ENCODE measurements at regions not wholly inside any gene's neighbourhood (a gene's known extent, or its start where the extent isn't known, plus 50 kb on each side); places are given as distances from the start of the nearest gene placed in this dataset.

DNA sequence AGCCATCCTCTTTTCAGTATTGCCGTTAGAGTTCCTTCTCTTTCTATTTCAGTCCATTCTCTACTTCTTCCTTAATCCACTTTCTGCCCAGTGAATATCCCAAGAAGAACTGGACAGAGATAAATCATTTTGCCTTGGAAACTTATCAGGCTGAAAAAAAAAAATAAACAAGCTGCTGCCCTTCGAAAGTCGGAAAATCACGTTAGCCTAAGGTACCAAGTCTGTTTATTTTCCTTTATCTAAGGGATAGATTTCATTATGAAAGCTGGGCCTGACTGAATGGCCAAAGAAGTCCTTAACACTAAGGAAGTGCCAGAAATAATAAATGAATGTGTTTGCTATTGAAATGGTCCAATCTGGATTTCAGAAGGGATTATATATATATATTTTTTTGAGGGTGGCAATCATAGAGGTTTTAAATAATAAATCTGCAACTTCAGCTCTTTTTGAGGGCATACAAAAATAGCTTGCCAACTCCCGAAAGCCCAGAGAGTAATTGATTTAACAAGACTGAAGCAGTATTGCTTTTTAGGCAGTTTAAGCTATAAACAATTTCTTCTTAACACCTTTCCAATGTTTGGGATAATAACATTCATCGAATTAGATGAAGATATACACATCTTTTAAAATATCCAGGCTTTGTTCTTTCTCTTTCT is 127.0 kb upstream of the STMND1 start:
- TF ChIP-seq STAT1 (IDR thresholded peaks at IDR 0.05; ENCODE audit: unreplicated experiment) (no peak), POLR2AphosphoS5 (IDR thresholded peaks at IDR 0.05; ENCODE audit: low read depth) (no peak), REST (IDR thresholded peaks at IDR 0.05; ENCODE audit: unreplicated experiment) (no peak), ZNF331 (CRISPR knock-in tag; IDR thresholded peaks at IDR 0.05; ENCODE audit: low read depth) (no peak), EZH2 (IDR thresholded peaks at IDR 0.05; ENCODE audit: low read depth, unreplicated experiment) (no peak), ZNF114 (CRISPR knock-in tag; IDR thresholded peaks at IDR 0.05) (no peak), EZH2phosphoT487 (IDR thresholded peaks at IDR 0.05; ENCODE audit: unreplicated experiment) (no peak), ETS1 (IDR thresholded peaks at IDR 0.05) (no peak), CREB1 (CRISPR knock-in tag; IDR thresholded peaks at IDR 0.05; ENCODE audit: low read depth) (no peak), NANOG (IDR thresholded peaks at IDR 0.05; ENCODE audit: borderline replicate concordance) (no peak), JUNB (IDR thresholded peaks at IDR 0.05; ENCODE audit: unreplicated experiment) (no peak)
- TF ChIP-seq, protein P1, sequence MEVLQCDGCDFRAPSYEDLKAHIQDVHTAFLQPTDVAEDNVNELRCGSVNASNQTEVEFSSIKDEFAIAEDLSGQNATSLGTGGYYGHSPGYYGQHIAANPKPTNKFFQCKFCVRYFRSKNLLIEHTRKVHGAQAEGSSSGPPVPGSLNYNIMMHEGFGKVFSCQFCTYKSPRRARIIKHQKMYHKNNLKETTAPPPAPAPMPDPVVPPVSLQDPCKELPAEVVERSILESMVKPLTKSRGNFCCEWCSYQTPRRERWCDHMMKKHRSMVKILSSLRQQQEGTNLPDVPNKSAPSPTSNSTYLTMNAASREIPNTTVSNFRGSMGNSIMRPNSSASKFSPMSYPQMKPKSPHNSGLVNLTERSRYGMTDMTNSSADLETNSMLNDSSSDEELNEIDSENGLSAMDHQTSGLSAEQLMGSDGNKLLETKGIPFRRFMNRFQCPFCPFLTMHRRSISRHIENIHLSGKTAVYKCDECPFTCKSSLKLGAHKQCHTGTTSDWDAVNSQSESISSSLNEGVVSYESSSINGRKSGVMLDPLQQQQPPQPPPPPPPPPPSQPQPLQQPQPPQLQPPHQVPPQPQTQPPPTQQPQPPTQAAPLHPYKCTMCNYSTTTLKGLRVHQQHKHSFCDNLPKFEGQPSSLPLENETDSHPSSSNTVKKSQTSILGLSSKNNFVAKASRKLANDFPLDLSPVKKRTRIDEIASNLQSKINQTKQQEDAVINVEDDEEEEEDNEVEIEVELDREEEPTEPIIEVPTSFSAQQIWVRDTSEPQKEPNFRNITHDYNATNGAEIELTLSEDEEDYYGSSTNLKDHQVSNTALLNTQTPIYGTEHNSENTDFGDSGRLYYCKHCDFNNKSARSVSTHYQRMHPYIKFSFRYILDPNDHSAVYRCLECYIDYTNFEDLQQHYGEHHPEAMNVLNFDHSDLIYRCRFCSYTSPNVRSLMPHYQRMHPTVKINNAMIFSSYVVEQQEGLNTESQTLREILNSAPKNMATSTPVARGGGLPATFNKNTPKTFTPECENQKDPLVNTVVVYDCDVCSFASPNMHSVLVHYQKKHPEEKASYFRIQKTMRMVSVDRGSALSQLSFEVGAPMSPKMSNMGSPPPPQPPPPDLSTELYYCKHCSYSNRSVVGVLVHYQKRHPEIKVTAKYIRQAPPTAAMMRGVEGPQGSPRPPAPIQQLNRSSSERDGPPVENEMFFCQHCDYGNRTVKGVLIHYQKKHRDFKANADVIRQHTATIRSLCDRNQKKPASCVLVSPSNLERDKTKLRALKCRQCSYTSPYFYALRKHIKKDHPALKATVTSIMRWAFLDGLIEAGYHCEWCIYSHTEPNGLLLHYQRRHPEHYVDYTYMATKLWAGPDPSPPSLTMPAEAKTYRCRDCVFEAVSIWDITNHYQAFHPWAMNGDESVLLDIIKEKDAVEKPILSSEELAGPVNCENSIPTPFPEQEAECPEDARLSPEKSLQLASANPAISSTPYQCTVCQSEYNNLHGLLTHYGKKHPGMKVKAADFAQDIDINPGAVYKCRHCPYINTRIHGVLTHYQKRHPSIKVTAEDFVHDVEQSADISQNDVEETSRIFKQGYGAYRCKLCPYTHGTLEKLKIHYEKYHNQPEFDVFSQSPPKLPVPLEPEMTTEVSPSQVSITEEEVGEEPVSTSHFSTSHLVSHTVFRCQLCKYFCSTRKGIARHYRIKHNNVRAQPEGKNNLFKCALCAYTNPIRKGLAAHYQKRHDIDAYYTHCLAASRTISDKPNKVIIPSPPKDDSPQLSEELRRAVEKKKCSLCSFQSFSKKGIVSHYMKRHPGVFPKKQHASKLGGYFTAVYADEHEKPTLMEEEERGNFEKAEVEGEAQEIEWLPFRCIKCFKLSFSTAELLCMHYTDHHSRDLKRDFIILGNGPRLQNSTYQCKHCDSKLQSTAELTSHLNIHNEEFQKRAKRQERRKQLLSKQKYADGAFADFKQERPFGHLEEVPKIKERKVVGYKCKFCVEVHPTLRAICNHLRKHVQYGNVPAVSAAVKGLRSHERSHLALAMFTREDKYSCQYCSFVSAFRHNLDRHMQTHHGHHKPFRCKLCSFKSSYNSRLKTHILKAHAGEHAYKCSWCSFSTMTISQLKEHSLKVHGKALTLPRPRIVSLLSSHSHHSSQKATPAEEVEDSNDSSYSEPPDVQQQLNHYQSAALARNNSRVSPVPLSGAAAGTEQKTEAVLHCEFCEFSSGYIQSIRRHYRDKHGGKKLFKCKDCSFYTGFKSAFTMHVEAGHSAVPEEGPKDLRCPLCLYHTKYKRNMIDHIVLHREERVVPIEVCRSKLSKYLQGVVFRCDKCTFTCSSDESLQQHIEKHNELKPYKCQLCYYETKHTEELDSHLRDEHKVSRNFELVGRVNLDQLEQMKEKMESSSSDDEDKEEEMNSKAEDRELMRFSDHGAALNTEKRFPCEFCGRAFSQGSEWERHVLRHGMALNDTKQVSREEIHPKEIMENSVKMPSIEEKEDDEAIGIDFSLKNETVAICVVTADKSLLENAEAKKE (CRISPR knock-in tag; IDR thresholded peaks at IDR 0.05): no peak
- TF ChIP-seq, protein P2, sequence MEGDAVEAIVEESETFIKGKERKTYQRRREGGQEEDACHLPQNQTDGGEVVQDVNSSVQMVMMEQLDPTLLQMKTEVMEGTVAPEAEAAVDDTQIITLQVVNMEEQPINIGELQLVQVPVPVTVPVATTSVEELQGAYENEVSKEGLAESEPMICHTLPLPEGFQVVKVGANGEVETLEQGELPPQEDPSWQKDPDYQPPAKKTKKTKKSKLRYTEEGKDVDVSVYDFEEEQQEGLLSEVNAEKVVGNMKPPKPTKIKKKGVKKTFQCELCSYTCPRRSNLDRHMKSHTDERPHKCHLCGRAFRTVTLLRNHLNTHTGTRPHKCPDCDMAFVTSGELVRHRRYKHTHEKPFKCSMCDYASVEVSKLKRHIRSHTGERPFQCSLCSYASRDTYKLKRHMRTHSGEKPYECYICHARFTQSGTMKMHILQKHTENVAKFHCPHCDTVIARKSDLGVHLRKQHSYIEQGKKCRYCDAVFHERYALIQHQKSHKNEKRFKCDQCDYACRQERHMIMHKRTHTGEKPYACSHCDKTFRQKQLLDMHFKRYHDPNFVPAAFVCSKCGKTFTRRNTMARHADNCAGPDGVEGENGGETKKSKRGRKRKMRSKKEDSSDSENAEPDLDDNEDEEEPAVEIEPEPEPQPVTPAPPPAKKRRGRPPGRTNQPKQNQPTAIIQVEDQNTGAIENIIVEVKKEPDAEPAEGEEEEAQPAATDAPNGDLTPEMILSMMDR (conservative IDR thresholded peaks at IDR 0.05; ENCODE audit: low read depth in 2 of 2): no peak
- ATAC-seq (no peak), DNase-seq (ENCODE audit: low spot score) (no peak)
- Histone ChIP-seq H3K27ac (ENCODE audit: low read depth) (no peak overlapping the region), H3K27me3 (ENCODE audit: insufficient read depth) (no peaks in the 10 kb centered on the region), H3K36me3 (ENCODE audit: insufficient read depth) (no peaks in the 10 kb centered on the region), H3F3A (replicated peaks; ENCODE audit: low read depth) (no peaks in the 10 kb centered on the region), H2AFZ (no peak overlapping the region), H3K4me2 (no peak overlapping the region), H4K20me1 (replicated peaks; ENCODE audit: insufficient read depth) (no peaks in the 10 kb centered on the region; the same call in 1 of the 2 replicates), H3K4me3 (no peak overlapping the region), H3K9me2 (ENCODE audit: insufficient read depth) (no peaks in the 10 kb centered on the region; the same call in 1 of the 2 replicates), H3K4me1 (ENCODE audit: insufficient read depth) (no peaks in the 10 kb centered on the region), H3K79me2 (replicated peaks; ENCODE audit: insufficient read depth) (no peaks in the 10 kb centered on the region)
- Mint-ChIP-seq H3K27me3 (ENCODE audit: insufficient read depth, low read depth, poor library complexity) (no peaks in the 10 kb centered on the region), H3K9me3 (no peaks in the 10 kb centered on the region), H3K36me3 (ENCODE audit: low read depth) (no peaks in the 10 kb centered on the region), H3K27ac (no peak overlapping the region), H3K4me3 (no peak overlapping the region), H3K4me1 (no peaks in the 10 kb centered on the region; the same call in 2 of the 3 replicates)

Data from GM23338 (cell line).